Urothelium cell line (cell line): ENCODE measurements at regions not wholly inside any gene's neighbourhood (a gene's known extent, or its start where the extent isn't known, plus 50 kb on each side); places are given as distances from the start of the nearest gene placed in this dataset.

Source experiments
- DNase-seq: peaks from one replicate; pipeline ENCODE4 v3.0.0; 2011; ENCODE audit warnings: low spot score, mixed read lengths
- FAIRE-seq: peaks from 2 replicates; lab custom pipeline; 2011; peaks lifted over from hg19 to GRCh38; lab: Jason Lieb, UNC

DNA sequence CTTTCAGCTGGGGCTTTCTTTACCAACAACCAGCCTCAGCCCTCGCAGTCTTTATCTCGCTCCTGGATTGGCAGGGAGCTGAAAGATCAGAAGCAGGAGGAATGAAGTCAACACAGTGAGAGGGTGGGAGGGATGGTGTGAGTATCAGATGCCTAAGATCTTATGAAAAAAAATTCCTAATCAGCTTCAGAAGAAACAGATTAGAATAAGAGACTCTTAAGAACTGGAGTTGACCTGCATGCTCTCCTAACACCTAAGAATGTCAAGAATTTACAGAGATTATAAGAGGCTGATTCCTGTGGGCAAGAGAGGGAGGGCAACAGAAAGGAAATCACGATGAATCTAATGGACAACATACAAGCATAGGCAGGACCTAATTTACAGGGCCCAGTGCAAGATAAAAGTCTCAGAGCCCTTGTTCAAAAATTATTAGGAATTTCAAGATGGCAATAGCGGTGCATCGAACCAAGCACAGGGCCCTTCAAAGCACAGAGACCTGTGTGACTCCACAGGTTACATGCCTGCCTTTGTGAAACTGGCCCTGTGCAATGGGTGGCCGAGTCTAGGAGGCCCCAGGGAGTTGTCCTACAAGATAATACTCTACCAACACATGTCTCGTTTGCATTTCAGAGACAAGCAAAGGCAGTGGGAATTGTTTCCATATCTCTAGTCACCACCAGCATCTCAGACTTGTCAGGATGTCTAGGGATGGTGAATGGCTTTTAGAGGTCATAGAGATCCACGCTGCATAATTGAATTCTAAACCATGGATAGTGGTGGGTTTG lies 65.3 kb upstream of the PPP2R5A start:
- no peak for FAIRE-seq
- peak; percentile 25 for DNase-seq

DNA sequence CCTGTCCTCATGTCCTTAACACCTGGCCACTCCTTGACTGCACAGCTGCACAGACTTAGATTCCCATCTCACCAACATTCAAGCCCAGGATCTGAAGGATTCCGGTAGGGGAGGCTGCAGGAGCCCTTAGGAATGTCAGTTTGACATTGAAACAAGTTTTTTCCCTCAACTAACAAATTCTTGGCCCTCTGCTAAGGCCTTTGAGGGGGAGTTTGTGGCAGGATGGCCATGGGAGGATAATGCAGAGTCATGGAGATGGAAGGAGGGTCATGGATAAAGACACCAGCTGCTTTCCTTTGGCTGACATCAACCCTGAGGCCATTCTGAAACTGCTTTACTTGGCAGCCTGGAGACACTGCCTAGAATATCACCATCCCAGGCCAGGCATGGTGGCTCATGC lies 63.4 kb upstream of the PPP2R5A start:
- no peak for FAIRE-seq
- no peak for DNase-seq

DNA sequence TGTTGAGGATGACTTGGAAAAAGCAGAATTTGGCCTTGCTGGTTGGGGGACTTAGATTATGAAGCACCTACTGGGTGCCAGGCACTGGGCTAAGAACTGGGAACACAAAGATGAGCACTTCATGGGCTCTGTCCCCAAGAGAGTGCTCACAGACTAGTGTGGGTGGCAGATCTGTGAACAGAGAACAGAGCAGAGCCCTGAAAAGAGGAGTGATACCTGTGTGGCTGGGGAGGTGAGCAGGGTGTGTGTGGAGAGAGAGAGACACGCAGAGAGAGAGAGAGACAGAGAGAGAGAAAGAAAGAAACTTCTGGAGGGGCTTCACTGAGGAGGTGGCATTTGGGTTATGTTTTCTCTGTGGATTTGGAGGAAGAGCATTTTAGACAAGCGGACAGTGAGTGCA lies 61.1 kb upstream of the PPP2R5A start:
- FAIRE-seq, result no peak
- DNase-seq, result no peak

DNA sequence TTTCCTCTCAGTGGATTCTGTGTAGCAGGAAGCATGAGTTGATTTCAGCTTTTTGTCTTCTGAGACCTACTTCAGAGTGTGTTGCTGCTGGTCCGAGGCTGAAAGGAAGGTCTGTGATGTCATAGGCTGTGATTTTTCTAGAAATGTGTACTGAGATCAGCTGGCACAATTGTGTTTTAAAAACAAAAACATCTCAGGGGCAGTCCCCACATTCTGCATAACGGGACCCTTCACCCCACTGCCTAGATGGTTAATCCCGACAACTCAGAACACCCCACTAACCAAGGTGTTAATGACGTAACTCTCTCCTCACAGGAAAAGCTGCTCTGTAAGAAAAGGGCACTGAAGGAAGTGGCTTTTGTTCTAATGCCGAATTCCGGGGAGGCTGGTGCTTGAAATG lies 59.8 kb upstream of the PPP2R5A start:
- DNase-seq, result no peak
- no peak for FAIRE-seq

DNA sequence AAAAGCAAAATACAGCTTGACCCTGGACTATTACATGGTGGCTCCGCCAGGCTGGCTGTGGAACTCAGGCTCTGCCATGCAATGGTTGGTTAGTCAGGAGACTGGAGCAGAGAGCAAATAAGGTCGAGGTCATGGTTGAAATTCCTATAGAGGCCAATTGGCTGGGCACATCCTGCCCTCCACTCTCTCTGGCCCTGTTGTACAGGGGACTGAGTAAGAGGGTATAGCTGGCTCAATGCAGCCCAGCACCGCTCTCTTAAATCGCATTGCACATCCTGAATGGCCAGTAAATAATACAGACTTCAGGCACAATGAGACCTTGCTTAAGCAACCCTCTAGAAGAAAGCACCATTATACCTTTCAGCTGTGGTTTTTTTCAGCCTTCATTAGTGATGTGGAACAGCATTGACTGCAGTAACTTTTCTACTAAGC lies 59.3 kb upstream of the PPP2R5A start:
- FAIRE-seq, result no peak
- DNase-seq, result no peak

DNA sequence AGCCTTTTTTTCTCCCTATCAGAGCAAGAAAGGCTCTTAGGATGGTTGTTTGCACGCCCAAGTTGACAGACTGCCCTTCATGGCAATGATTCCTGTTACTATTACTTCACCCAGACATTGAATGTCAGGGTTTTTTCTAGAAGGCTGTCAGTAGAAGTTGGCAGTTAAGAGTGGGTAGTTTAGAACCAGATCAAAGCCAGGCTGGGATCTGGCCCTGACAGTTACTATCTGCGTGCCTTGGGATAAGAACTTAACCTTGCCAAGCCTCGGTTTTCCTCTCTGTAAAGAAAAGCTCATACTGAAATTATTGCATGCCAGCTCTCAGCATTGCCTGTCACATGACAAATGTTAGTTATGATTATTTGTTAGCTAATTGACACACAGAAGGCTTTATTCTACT lies 58.7 kb upstream of the PPP2R5A start:
- DNase-seq, result no peak
- FAIRE-seq, result no peak

DNA sequence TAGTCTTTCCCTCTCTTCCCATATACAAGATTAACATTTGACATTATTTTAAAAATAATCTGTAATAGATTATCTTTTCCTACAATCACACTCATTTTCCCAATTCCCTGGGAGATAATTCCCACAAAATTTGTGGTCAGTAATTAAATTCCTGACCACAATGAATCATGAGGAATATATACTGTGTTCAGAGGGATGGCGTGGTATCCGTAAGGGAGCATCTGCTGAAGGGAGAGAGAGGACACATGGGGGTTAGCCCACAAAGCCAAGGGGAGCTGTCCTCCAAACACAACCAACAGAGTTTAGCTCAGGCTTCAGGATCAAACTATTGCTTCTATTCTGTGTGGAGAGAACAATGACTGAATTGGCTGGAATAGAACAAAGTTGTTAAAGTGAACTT lies 57.1 kb upstream of the PPP2R5A start:
- FAIRE-seq (no peak), DNase-seq (no peak)

DNA sequence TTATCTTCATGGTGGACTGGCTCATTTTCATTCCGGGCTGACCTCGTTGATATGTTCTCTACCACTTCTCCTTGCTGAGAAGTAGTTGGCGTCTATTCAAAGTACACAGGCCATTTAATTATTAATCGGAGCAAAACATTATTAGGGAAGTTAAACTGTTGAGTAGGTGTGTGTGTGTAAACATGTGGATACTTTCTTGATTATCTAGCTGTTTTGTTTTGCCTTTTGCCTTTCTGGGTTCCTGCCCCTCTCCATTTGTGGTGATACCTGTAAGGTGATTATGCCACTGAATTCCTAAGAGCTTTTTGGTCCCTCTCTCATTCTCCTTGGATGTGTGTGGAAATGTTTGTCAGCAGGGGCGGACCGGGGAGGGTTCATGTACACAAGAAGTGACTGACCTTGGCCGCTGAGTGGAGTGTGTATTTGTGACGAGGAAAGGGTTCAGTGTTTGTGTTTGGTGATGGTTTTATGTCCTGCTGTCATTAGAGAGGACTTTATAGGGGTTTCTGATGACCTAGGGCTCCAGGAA lies 56.6 kb upstream of the PPP2R5A start:
- DNase-seq (no peak), FAIRE-seq (no peak)

DNA sequence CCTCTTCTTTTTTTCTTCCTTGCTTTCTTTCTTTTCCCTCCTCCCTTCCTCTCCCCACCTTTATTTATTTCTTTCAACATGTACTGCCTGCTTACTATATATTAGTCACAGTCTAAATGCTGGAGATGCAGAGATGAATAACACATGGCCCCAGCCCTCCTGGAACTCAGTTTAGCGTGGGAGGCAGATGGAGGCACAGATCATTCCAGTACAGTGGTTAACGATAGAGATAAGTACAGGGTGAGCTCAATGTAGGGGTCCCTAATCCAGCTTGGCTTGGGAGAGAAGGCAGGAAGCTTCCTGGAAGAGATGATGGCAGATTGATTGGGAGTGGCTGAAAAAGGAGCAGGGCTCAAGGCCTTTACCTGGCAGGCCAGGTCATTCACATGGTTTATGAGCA lies 55.6 kb upstream of the PPP2R5A start:
- FAIRE-seq, result no peak
- DNase-seq, result no peak

DNA sequence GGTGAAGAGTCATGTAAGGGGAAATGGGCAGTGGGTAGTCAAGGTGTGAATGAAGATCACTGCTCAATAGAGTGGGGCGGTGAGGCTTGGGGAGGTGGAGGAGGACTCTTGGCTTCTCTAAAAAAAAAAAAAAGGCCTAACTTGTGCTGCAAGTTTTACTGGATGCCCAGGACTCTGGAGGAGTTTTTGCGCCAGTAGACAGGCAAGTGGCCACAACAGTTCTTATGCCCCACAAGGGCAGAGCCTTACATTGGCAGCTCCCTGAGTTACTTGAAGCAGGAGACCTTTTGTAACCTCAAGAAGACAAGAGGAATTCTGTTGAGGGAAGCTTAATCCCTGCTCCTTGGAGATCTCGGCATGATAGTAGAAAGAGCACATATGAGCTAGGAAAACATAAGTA lies 54.9 kb upstream of the PPP2R5A start:
- DNase-seq, result no peak
- no peak for FAIRE-seq

DNA sequence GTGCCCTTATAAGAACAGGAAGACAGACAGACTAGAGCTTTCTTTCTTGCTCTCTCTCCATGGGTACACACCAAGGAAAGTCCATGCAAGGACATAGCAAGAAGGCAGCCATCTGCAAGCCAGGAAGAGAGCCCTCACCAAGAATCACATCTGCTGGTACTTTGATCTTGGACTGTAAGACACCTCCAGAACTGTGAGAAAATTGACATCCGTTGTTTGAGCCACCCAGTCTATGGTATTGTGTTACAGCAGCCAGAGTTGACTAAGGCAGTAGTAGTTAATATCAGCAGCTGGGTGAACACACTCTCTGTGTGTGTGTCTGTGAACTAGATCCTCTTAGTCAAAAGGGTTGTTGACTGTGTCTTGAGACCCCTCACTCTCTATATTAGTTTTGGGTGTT lies 53.8 kb upstream of the PPP2R5A start:
- FAIRE-seq, result no peak

DNA sequence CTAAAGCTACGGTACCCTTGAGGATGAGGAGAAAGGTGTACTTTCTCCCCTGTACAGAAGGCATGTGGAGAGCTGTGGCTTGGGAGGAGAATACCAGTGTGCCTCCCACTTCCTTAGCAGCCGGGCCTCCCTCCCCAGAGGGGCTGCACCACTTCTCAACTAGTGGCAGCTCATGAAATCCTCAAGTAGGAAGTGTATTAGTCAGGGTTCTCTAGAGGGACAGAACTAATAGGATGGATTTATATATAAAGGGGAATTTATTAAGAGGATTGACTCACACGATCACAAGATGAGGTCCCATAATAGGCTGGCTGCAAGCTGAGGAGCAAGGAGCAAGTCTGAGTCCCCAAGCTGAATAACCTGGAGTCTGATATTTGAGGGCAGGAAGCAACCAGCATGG lies 53.1 kb upstream of the PPP2R5A start:
- FAIRE-seq (no peak), DNase-seq (no peak)

More for the DNA sequence above, 53.8 kb upstream of the PPP2R5A start:
- DNase-seq, result no peak

DNA sequence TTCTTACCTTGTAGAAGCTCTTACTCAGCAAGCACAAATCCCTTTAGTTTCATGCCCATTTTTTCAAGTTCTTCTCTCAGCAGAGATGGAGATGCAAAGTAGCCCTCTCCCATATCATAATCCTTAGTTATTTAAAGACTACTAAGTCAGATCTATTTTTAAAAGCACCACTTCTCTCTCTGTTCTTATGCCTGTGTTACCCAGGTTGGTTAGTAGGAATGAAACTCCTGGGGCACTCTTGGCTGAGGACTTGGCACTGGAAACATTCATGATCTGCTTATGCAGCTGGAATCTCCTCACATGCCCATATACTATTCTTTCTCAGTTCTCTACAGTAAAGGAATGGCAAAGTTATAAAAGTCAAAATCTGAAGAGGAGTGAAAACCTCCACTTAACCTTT lies 51.9 kb upstream of the PPP2R5A start:
- no peak for FAIRE-seq

DNA sequence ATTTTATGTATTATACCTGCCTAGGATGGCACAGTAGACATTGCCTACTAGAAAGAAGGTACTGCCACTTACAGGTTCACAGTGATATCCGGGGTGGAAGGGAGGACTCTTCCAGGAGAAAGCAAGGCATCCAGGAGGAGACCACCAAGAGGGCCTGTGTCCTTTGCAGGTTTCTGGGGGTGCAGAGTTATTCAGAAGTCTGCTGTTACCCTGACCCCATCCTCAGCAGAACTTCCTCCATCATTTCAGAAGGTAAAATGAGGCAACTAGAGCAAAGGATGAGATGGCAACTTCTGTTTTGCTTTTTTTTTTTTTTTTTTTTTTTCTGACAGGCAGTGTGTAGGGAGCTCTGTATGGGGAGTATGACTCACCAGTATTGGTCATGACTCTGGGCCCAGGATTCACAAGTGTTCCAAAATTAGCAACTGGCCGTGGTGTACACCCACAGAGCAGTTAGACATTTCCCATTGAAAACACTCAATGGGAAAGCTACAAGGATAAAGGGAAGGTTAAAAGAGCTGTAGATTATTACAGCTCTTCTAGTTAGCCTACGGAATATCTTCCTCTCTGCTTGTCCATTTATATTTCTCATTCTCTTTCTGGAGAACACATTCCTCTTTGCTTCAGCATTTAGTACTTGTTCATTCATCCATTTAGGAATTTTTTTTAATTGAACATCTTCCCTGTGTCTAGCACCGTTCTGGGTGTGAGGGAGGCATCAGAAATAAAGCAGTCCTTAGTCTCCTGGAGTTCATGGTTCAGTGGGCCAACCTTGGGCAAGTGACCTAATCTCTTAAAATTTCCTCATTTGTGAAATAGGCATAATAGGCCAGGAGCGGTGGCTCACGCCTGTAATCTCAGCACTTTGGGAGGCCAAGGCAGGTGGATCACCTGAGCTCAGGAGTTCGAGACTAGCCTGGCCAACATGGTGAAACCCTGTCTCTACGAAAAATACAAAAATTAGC lies 50.5 kb upstream of the PPP2R5A start:
- FAIRE-seq, result no peak
- DNase-seq, result peak; percentile 91

More for the DNA sequence above, 51.9 kb upstream of the PPP2R5A start:
- DNase-seq, result no peak
